ENCODE measurements at regions not wholly inside any gene's neighbourhood (a gene's known extent, or its start where the extent isn't known, plus 50 kb on each side); places are given as distances from the start of the nearest gene placed in this dataset.

DNA sequence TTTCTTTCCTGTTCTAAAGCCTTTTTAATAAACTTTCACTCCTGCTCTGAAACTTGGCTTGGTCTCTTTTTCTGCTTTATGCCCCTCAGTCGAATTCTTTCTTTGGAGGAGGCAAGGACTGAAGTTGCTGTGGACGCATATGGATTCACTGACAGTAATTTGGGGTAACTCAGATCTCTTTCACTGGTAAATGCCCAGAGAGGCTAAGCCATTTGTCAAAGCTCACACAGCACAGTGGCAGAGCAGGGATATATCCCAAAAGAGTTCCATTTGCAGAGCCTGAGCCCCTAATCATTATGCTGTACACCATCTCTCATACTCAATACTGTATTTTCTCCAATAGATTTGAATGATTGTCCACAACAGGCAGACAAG lies 72.3 kb upstream of the GALNT15 start:
- Mint-ChIP-seq H3K4me1 (ENCODE audit: low read depth in 2 of 2) (no peaks in the 10 kb centered on the region), H3K27ac (no peak overlapping the region), H3K36me3 (no peaks in the 10 kb centered on the region), H3K27me3 (peaks cover 19 to 37% of the 10 kb centered on the region in 2 donors), H3K9me3 (no peaks in the 10 kb centered on the region), H3K4me3 (no peak overlapping the region)
- ATAC-seq (no peak), DNase-seq (ENCODE audit: low spot score) (no peak)

DNA sequence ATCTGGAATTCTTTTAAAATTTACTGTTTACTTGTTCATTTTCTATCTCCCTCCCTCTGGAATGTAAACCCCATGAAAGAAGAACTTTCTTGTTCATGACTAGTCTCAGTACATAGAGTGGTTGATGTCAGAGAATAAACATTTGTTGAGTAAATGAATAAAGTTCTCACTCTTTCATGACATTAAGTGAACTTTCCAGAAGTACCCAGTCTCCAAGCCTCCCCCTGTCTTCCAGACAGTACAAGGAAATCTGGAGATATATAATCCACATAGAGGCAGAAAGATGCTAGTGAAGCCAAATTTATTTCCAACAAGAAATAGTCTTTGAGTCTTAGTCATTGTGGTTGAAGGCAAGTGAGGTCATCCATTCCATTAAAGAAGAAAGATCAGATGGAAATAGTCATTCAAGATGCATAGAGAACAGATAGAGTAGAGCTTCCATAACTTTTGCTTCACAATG lies 71.5 kb upstream of the GALNT15 start:
- DNase-seq (ENCODE audit: low spot score) (no peak), ATAC-seq (no peak)
- H3K36me3 Mint-ChIP-seq, result no peaks in the 10 kb centered on the region
- H3K27me3 Mint-ChIP-seq, result peaks cover 25 to 45% of the 10 kb centered on the region in 2 donors
- H3K27ac Mint-ChIP-seq, result no peak overlapping the region
- H3K9me3 Mint-ChIP-seq, result peaks cover 4% of the 10 kb centered on the region
- H3K4me3 Mint-ChIP-seq, result no peak overlapping the region
- H3K4me1 Mint-ChIP-seq (ENCODE audit: low read depth in 2 of 2), result no peaks in the 10 kb centered on the region

- no peak overlapping the region for H3K27ac Mint-ChIP-seq
- H3K36me3 Mint-ChIP-seq, result no peaks in the 10 kb centered on the region
- ATAC-seq (no peak), DNase-seq (ENCODE audit: low spot score) (no peak)
- no peaks in the 10 kb centered on the region for H3K4me1 Mint-ChIP-seq (ENCODE audit: low read depth in 2 of 2)
- peaks cover 4% of the 10 kb centered on the region for H3K9me3 Mint-ChIP-seq
- no peak overlapping the region for H3K4me3 Mint-ChIP-seq
- peaks cover 25 to 46% of the 10 kb centered on the region in 2 donors for H3K27me3 Mint-ChIP-seq
Observed at GRCh38 chr3:16103472-16103871, 71.0 kb upstream of the GALNT15 start.

DNA sequence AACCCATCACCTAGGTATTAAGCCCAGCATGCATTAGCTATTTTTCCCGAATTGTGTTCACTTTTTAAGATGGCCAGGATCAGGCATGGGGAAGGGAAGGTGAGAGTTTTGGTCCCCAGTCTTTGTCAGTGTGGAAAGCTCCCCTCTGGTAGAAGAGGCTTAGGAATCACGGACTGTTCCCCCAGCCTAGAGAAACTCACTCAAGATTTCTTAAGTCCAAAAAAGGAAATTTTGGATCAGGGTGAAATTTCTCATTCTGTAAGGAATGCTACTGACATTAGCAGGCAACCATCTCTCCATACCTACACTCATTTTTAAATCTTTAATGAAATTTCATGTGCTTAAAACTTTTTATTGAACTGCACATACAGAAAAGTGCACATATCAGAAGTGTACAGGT lies 70.3 kb upstream of the GALNT15 start:
- Mint-ChIP-seq H3K9me3 (peaks cover 4% of the 10 kb centered on the region), H3K4me3 (no peak overlapping the region), H3K4me1 (ENCODE audit: low read depth in 2 of 2) (no peaks in the 10 kb centered on the region), H3K27ac (no peak overlapping the region), H3K36me3 (no peaks in the 10 kb centered on the region), H3K27me3 (peaks cover 25 to 46% of the 10 kb centered on the region in 2 donors)
- ATAC-seq (no peak), DNase-seq (ENCODE audit: low spot score) (no peak)

DNA sequence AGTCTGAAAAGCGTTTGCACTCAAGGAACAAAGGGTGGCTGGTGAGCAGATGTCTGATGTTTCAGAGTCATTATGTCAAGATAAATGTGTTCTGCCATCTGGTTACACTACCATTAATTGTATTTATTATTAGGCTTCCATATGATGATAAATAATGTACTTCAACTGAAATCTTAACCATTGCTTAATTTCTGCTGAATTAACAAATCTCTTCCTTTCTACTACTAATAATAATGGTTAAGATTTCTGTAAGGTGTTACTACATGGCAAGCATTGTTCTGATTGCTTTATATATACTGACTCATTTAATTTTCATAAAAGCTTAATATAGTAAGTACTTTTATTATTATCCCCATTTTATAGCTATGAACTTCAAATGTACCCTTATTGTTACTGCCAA lies 68.4 kb upstream of the GALNT15 start:
- Mint-ChIP-seq H3K27me3 (peaks cover 25 to 46% of the 10 kb centered on the region in 2 donors), H3K4me3 (no peak overlapping the region), H3K36me3 (no peaks in the 10 kb centered on the region), H3K27ac (no peak overlapping the region), H3K4me1 (ENCODE audit: low read depth in 2 of 2) (no peaks in the 10 kb centered on the region), H3K9me3 (peaks cover 4% of the 10 kb centered on the region)
- ATAC-seq (no peak), DNase-seq (ENCODE audit: low spot score) (no peak)

DNA sequence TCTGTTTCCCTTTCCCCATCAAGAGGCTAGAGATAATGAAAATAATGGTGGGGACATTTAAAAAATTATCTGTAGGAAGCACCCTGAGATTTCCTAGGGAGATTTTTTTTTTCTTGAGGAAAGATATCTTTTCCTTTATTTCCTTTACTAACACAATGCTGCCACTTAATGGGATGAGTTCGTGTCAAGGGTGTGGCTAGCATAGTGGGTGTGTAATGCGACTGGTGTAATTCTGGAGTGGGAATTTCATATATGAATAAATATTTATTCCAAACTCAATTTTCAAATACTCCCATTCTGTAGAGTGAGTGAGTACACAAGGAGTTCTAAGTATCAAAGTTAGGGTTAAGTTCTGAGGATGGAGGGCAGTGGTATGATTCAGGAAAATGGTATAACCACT lies 66.1 kb upstream of the GALNT15 start:
- Mint-ChIP-seq H3K27ac (no peak overlapping the region), H3K4me3 (no peak overlapping the region), H3K36me3 (no peaks in the 10 kb centered on the region), H3K9me3 (peaks cover 4% of the 10 kb centered on the region), H3K4me1 (ENCODE audit: low read depth in 2 of 2) (no peaks in the 10 kb centered on the region), H3K27me3 (peaks cover 14 to 27% of the 10 kb centered on the region in 2 donors)
- ATAC-seq (no peak), DNase-seq (ENCODE audit: low spot score) (no peak)

DNA sequence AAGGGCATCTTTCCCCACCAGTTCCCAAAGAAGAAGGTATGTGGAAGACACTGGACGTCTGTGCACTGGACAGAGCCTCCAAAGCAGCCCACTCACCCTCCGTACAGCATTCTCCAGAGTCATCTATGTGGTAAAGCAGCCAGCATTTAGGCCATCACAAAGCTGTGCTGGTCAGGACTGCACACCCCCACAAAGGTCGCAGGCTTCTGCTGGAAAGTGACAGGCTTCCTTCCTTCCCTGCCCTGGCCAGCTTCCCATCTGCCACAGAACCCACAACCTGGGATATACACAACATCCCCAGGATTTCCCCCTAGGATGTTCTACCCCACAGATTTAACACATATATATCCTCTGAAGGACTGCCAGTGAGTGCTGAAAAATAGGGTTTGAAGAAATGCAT lies 64.6 kb upstream of the GALNT15 start:
- ATAC-seq (no peak), DNase-seq (ENCODE audit: low spot score) (no peak)
- H3K36me3 Mint-ChIP-seq, result no peaks in the 10 kb centered on the region
- H3K4me1 Mint-ChIP-seq (ENCODE audit: low read depth in 2 of 2), result no peaks in the 10 kb centered on the region
- H3K4me3 Mint-ChIP-seq, result no peak overlapping the region
- no peak overlapping the region for H3K27ac Mint-ChIP-seq
- H3K27me3 Mint-ChIP-seq, result peaks cover 16 to 24% of the 10 kb centered on the region in 2 donors
- H3K9me3 Mint-ChIP-seq, result peaks cover 4% of the 10 kb centered on the region

GRCh38 chr3:16112910-16113504 lies 61.5 kb upstream of the GALNT15 start:
- H3K27me3 Mint-ChIP-seq, result peaks cover under 1 to 4% of the 10 kb centered on the region in 2 donors
- no peaks in the 10 kb centered on the region for H3K36me3 Mint-ChIP-seq
- no peak overlapping the region for H3K27ac Mint-ChIP-seq
- H3K9me3 Mint-ChIP-seq, result no peaks in the 10 kb centered on the region
- DNase-seq (ENCODE audit: low spot score) (no peak), ATAC-seq (peak in 1 of 2 donors; percentile 40)
- no peak overlapping the region for H3K4me3 Mint-ChIP-seq
- H3K4me1 Mint-ChIP-seq (ENCODE audit: low read depth in 2 of 2), result no peaks in the 10 kb centered on the region

DNA sequence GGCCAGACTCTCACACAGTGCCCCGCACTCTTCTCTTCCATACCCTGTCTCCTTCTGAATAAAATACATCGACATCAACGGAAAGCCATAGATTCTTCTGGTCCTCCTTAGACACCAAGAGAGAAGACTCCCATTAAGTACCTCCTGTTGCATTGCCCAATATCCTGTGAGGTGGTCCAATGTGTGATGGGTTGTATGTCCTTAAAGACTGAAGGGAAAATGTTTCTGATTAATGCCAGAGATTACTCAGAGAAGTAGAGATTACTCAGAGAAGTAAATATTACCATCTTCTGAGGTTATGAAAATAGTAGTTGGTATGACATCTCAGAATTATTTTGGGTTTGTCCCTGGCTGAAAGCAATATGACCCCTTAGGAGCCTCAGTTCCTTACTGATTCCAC lies 60.8 kb upstream of the GALNT15 start:
- ATAC-seq, result peak; percentile 30 to 43

DNA sequence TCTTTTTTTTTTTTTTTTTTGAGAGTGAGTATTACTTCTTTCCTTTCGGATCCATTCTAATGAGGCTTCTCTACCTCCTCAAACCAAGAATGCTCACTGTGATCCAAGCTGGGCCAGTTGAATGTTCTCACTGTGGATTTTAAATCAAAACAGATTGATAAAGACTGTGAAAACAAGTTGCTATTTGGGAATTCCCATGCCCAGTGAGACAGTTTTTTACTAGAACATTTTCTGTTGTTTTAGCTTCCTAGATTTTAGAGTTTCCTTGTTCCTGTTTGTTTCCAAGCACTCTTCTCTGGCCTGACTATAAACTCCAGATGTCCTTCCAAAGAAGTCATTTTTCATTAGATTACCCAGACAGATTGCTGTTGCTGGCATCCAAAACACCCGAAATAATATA lies 60.1 kb upstream of the GALNT15 start:
- Mint-ChIP-seq H3K27me3 (peaks cover 0 to 4% of the 10 kb centered on the region in 2 donors), H3K36me3 (no peaks in the 10 kb centered on the region), H3K9me3 (no peaks in the 10 kb centered on the region), H3K27ac (no peak overlapping the region), H3K4me1 (ENCODE audit: low read depth in 2 of 2) (no peaks in the 10 kb centered on the region), H3K4me3 (no peak overlapping the region)
- ATAC-seq (no peak), DNase-seq (ENCODE audit: low spot score) (no peak)

More for the DNA sequence above, 60.8 kb upstream of the GALNT15 start:
- H3K4me3 Mint-ChIP-seq, result no peak overlapping the region
- no peaks in the 10 kb centered on the region for H3K36me3 Mint-ChIP-seq
- no peak overlapping the region for H3K27ac Mint-ChIP-seq
- H3K27me3 Mint-ChIP-seq, result peaks cover 0 to 4% of the 10 kb centered on the region in 2 donors
- no peaks in the 10 kb centered on the region for H3K9me3 Mint-ChIP-seq
- DNase-seq (ENCODE audit: low spot score), result no peak
- H3K4me1 Mint-ChIP-seq (ENCODE audit: low read depth in 2 of 2), result no peaks in the 10 kb centered on the region

- Mint-ChIP-seq H3K9me3 (no peaks in the 10 kb centered on the region), H3K4me3 (no peak overlapping the region), H3K27ac (no peak overlapping the region), H3K4me1 (ENCODE audit: low read depth in 2 of 2) (no peaks in the 10 kb centered on the region), H3K27me3 (peaks cover 0 to 4% of the 10 kb centered on the region in 2 donors), H3K36me3 (no peaks in the 10 kb centered on the region)
- no peak for DNase-seq (ENCODE audit: low spot score)
- ATAC-seq, result no peak
Observed at GRCh38 chr3:16114930-16115329, 59.5 kb upstream of the GALNT15 start.

DNA sequence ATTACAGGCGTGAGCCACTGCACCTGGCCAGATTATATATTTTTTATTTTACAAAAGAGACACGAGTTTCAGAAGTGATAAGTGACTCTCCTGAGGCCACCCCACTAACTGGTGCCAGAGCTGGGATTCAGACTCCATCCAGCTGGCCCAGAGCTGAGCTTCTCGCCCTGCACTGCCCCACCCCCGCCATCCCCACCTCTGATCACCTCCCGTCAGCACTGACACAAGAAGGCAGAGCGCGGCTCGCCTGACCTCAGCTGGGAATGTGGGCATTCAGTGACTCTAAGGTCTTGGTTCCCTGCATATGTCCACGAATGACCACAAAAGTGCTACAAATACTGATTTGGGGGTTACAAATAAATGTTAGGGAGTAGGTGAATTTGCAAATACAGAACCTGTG lies 56.1 kb upstream of the GALNT15 start:
- Mint-ChIP-seq H3K4me1 (ENCODE audit: low read depth in 2 of 2) (no peaks in the 10 kb centered on the region), H3K36me3 (no peaks in the 10 kb centered on the region)
- ATAC-seq, result no peak

DNA sequence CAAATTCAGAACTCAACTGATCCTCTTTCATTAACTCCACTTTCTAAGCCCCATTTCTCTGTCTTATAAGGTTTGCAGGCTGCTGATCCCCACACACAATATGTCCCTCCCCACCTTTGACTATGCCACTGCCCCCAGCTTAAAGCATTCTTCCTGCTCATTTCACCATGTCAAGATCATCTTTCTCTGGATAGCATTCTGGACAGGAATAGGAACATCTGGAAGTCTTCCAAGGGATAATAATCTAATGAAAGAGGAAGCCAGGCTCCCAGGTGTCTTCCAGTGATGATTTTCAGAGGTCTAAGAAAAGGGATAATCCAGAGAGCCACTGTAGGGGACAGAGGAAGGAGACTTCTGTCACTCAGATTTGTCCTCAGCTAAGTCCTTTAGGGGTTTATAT lies 54.6 kb upstream of the GALNT15 start:
- H3K27ac Mint-ChIP-seq, result no peak overlapping the region
- H3K4me3 Mint-ChIP-seq, result no peak overlapping the region
- peaks cover 0 to 3% of the 10 kb centered on the region in 2 donors for H3K27me3 Mint-ChIP-seq
- H3K9me3 Mint-ChIP-seq, result no peaks in the 10 kb centered on the region
- ATAC-seq (no peak), DNase-seq (ENCODE audit: low spot score) (no peak)
- H3K4me1 Mint-ChIP-seq (ENCODE audit: low read depth in 2 of 2), result no peaks in the 10 kb centered on the region
- no peaks in the 10 kb centered on the region for H3K36me3 Mint-ChIP-seq

More for the DNA sequence above, 56.1 kb upstream of the GALNT15 start:
- DNase-seq (ENCODE audit: low spot score), result no peak
- Mint-ChIP-seq H3K9me3 (no peaks in the 10 kb centered on the region), H3K27me3 (peaks cover 0 to 4% of the 10 kb centered on the region in 2 donors), H3K27ac (no peak overlapping the region), H3K4me3 (no peak overlapping the region)

GRCh38 chr3:16121391-16121790 lies 53.1 kb upstream of the GALNT15 start:
- no peaks in the 10 kb centered on the region for H3K9me3 Mint-ChIP-seq
- H3K4me3 Mint-ChIP-seq, result no peak overlapping the region
- H3K36me3 Mint-ChIP-seq, result no peaks in the 10 kb centered on the region
- no peaks in the 10 kb centered on the region for H3K27me3 Mint-ChIP-seq
- ATAC-seq (no peak), DNase-seq (ENCODE audit: low spot score) (no peak)
- H3K27ac Mint-ChIP-seq, result no peak overlapping the region
- no peaks in the 10 kb centered on the region for H3K4me1 Mint-ChIP-seq (ENCODE audit: low read depth in 2 of 2)

GRCh38 chr3:16122155-16122554 lies 52.3 kb upstream of the GALNT15 start:
- Mint-ChIP-seq H3K4me1 (ENCODE audit: low read depth in 2 of 2) (no peaks in the 10 kb centered on the region), H3K27me3 (no peaks in the 10 kb centered on the region), H3K27ac (no peak overlapping the region), H3K36me3 (no peaks in the 10 kb centered on the region), H3K4me3 (no peak overlapping the region), H3K9me3 (no peaks in the 10 kb centered on the region)
- ATAC-seq (no peak), DNase-seq (ENCODE audit: low spot score) (no peak)

Data from natural killer cell treated with Interleukin-12 subunit alpha and Interleukin-12 subunit beta and Interleukin-15 and Interleukin-18, amount 100 ng/mL, for 72 hours (primary cell).